ENCODE measurements at regions not wholly inside any gene's neighbourhood (a gene's known extent, or its start where the extent isn't known, plus 50 kb on each side); places are given as distances from the start of the nearest gene placed in this dataset.

GRCh38 chr1:228899421-228899956 is 164.2 kb downstream of the RHOU start:
- DNase-seq: no peak

GRCh38 chr1:228900099-228900885 is 165.0 kb downstream of the RHOU start:
- DNase-seq: no peak

- DNase-seq: no peak
Measured at GRCh38 chr1:228900886-228901392, 165.7 kb downstream of the RHOU start.

GRCh38 chr1:228901936-228902681 is 166.8 kb downstream of the RHOU start:
- DNase-seq: no peak

GRCh38 chr1:228902781-228903433 is 167.6 kb downstream of the RHOU start:
- no peak for DNase-seq

- DNase-seq: no peak
Measured at GRCh38 chr1:228903434-228904071, 168.3 kb downstream of the RHOU start.

- DNase-seq: no peak
Measured at GRCh38 chr1:228904222-228904621, 168.9 kb downstream of the RHOU start.

- no peak for DNase-seq
Measured at GRCh38 chr1:228905701-228906101, 170.4 kb downstream of the RHOU start.

- DNase-seq: no peak
Measured at GRCh38 chr1:228906223-228906860, 171.1 kb downstream of the RHOU start.

GRCh38 chr1:228911225-228912210 is 176.2 kb downstream of the RHOU start:
- DNase-seq: no peak

GRCh38 chr1:228913626-228914414 is 178.5 kb downstream of the RHOU start:
- no peak for DNase-seq

- peak; percentile 11 for DNase-seq
Measured at GRCh38 chr1:228914700-228915099, 179.4 kb downstream of the RHOU start.

GRCh38 chr1:228917342-228917741 is 182.1 kb downstream of the RHOU start:
- no peak for DNase-seq

GRCh38 chr1:228917755-228918154 is 182.5 kb downstream of the RHOU start:
- no peak for DNase-seq

GRCh38 chr1:228918335-228918734 is 183.1 kb downstream of the RHOU start:
- no peak for DNase-seq

- DNase-seq: no peak
Measured at GRCh38 chr1:228919914-228920313, 184.6 kb downstream of the RHOU start.

- DNase-seq: no peak
Measured at GRCh38 chr1:228920831-228921230, 185.6 kb downstream of the RHOU start.

- DNase-seq: no peak
Measured at GRCh38 chr1:228921481-228921880, 186.2 kb downstream of the RHOU start.

GRCh38 chr1:228922722-228923376 is 187.6 kb downstream of the RHOU start:
- DNase-seq: no peak
